ENCODE measurements at regions not wholly inside any gene's neighbourhood (a gene's known extent, or its start where the extent isn't known, plus 50 kb on each side); places are given as distances from the start of the nearest gene placed in this dataset.
"Not testable (repeated sequence)": the region's sequence is repeated elsewhere in the genome, so short reads cannot be mapped to it uniquely, and the experiment has no call there.

- DNase-seq: no peak
Measured at GRCh38 chr11:11755871-11756270, 85.9 kb upstream of the USP47 start.

DNA sequence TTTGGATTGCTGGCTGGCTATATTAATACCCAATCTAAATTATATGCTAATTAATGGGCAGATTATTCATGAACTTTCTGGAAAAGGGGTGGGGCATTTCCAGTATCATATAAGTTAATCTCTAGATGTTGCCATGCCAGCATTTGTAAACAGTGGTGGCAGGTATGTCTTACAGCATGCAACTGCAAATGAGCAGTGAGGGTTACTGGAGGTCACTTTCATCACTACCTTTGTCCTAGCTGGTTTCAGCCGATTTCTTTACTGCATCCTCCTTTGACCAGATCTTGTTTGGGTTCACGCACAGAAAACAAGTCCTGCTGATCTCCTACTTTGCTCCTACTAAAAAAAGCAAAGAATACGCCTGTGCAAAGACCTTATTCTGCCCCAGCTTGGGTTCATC is 89.1 kb upstream of the USP47 start:
- DNase-seq: no peak

GRCh38 chr11:11750017-11750878 is 91.5 kb upstream of the USP47 start:
- no peak for DNase-seq

- DNase-seq: no peak
Measured at GRCh38 chr11:11748706-11749365, 92.9 kb upstream of the USP47 start.

DNA sequence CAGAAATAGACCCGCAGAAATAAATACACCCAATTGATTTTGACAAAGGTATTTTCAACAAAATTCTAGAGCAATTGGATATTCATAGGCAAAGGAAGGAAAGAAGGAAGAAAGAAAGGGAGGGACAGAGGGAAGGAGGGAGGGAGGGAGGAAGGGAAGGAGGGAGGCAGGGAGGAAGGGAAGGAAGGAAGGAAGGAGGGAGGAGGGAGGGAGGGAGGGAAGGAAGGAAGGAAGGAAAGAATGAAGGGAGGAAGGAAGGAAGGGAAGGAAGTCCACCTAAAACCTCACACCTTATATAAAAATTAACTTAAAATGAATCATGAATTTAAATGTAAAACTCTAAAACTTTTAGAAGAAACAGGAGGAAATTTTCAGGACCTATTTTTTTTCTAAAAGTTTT is 94.2 kb upstream of the USP47 start:
- no peak for DNase-seq

- DNase-seq: no peak
Measured at GRCh38 chr11:11746449-11746848, 95.3 kb upstream of the USP47 start.

GRCh38 chr11:11743216-11743615 is 98.6 kb upstream of the USP47 start:
- DNase-seq: no peak

GRCh38 chr11:11742486-11742885 is 99.3 kb upstream of the USP47 start:
- DNase-seq: no peak

DNA sequence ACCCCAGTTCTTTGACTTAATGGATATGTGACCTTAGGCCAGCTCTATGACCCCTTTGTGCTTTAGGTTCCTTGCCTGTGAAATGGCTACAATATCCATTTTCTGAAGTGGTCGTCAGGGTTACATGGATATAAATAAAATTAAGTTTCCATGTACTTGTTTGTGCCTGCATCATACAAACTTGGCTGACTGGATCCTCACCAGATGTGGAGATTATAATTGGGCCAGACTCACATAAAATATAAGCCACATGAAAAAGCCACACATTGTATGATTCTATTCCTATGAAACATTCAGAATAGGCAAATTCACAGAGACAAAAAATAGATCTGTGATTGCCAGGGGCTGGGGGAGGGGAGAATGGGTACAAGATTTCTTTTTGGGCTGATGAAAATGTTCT is 100.9 kb upstream of the USP47 start:
- DNase-seq: no peak

GRCh38 chr11:11740073-11740702 is 101.6 kb upstream of the USP47 start:
- no peak for DNase-seq

DNA sequence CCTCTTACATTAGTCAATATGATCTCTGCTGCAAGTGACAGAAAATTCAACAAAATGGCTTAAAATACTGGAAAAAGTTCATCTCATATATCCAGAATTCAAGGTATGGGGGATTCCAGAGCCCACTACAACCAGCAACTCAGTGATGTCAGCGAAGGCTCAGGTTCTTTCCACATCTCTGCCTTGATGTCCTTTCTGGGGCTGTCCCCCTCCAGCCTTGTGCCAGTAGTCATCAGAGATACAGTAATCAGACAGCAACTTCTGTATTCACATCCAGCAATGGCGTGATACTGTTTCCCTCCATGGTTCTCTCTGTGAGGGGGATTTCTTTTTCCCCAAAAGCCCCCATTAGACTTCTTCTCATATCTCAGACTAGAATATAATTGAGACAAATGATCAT is 103.4 kb upstream of the USP47 start:
- DNase-seq: no peak

DNA sequence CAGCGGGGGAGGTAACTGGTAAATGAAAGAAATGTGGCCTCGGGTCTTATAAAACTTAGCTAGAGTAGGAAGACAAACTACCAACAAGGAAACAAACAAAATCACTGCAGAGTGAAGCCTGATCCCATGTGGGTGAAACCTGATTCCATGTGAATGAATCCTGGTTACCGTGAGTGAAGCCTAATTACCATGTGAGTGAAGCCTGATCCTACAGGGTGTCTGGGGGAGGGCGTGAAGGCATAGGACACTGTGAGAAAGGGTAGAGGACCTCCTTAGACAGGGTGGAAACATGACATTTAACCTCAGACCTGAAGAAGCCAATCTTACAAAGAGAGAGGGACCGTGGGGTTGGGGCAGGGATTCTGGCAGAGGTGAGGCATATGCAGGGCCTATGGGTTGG is 106.2 kb upstream of the USP47 start:
- DNase-seq: no peak

DNA sequence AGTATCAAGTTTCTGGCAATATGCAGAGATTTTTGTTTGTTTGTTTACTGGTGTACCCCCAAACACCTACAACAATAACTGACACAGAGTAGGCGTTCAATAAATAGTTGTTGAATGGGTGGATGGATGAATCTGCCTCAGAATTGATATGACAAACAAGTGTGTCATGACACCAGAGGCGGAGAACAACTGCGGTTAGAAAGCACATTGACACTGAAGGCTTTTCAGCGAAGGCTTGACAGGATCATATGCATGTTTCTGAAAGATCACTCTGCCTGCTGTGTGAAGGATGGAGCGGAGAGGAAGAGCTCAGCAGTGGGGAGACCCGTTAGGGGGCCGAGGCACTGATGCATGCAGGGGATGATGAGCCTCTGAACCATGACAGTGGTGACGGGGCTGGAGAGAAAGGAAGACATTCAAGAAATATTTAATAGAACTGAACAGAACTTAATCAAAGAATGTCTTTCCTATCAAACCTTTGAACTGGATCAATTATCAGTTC is 108.5 kb upstream of the USP47 start:
- no peak for DNase-seq

DNA sequence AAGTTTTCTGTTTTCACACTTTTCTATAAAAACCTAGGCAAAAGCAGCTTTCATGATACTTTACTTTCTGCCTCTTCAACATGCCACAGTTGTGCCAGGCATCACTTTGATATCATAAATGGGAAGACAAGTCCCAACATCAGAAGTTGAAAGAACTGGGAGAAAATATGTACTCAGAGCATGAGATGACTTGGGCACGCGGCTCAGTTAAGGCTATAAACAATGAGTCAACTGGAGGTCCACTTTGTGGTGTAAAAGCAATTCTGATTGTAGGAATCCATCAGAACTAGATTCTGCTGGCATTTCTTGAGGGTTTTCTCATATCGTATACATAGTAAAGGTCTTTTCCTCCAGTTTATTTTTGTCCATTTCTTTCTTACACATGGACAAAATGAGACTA is 109.7 kb upstream of the USP47 start:
- DNase-seq: no peak

DNA sequence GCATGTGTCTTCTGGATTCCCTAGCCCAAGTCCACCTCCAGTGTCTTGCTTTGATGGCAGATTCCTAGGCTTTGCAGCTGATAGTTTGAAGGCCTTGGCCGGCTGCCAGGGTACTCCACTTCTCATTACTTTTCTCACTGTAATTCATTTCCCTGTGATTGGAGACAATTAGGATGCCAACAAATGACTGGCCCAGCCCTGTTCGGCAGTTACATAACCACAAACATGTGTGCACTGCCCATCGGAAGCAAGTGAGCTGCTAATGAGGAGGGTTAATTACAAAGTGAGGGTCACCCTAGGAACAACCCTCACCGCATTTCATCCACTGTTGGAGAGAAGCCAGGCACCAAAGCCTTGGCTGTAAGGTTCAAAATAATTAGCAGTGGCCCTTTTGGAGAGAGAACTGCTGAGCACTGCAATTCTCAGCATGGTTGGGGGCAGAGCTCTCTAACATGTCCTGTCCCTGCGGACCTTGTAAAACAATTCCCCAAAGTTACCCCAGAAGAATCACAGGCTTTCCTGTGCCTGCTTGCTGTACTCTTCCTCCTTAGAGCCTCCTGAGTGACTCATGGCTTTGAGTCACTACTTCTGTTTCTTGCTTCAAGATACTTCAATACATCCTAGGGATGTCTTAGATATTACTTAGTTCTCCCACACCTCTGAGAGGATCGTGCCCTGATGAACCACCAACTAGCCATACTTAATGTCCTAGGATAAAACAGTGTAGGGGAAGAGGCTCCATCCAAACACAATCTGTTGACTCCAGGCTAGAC is 109.7 kb upstream of the GALNT18 start:
- DNase-seq: no peak

GRCh38 chr11:11728386-11728785 is 106.6 kb upstream of the GALNT18 start:
- DNase-seq: no peak

DNA sequence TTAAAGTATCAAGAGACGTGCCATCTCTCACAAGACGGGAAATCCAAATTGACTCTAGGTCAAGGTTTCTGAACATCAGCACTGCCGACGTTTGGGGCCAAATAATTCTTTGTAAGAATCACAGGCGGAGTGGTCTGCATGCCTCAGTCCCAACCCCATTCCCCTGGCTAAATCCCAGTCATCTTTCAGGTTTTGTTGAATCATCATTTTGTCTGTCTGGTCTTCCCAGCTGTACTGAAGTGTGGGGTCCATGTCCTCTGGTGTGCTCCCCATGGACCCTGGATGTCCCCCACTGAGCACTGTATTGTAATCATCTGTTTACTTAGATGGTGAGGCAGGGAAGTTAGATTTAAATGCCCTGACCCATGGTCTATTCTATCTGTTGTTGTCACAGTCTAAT is 103.6 kb upstream of the GALNT18 start:
- no peak for DNase-seq

- DNase-seq: no peak
Measured at GRCh38 chr11:11724994-11725393, 103.2 kb upstream of the GALNT18 start.

DNA sequence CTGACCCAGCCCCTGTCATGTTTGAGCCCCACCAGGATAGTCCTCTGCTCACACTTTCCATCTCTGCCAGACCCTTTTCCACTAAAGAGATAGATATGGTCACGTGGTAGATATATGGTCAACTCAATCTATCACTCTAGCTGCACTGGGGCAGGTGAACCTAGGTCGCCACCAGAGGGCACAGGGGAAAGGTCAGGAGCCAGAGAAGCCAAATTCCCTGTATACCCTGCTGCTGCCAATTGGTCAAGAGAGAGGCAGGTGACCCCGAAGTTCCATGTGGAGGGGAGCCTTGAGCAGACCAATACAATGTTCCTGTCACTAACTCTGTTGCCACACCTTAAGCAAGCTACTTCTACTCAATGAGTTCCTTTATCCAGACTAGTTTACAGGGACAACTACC is 101.1 kb upstream of the GALNT18 start:
- DNase-seq: no peak

DNA sequence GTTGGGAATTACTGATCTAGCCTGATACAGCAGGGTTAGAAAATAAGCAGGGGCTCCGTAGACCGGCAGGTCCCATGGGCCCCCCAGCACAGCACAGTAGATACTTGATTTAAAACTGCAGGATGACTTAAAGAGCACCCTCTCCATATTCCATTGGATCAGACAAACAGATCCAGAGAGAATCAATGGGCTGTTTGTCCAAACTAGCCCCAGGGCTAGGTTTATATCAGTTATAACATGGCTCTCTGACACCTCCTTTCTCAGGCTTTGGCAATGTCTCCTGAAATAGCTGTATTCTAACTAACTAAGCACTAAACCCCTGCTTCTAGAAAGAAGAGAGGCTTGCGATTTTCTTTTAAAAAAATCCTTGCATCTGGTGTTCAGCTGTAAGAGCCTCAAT is 100.4 kb upstream of the GALNT18 start:
- no peak for DNase-seq

DNA sequence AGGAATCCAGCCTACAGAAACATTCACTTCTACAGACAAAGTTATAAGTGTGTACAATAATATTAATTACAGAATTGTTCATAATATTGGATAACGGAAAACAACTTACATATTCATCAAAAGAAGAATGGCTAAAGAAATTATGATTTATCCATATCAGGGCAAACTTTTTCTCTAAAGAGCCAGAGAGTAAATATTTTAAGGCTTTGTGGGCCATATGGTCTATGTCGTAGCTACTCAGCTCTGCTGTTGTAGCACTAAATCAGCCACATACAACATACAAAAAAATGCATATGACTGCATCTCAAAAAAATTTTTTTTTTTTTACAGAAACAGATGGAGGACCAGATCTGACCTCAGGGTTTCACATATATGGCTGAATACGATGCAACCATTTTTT is 96.7 kb upstream of the GALNT18 start:
- DNase-seq: no peak

- DNase-seq: no peak
Measured at GRCh38 chr11:11717064-11717725, 95.4 kb upstream of the GALNT18 start.

DNA sequence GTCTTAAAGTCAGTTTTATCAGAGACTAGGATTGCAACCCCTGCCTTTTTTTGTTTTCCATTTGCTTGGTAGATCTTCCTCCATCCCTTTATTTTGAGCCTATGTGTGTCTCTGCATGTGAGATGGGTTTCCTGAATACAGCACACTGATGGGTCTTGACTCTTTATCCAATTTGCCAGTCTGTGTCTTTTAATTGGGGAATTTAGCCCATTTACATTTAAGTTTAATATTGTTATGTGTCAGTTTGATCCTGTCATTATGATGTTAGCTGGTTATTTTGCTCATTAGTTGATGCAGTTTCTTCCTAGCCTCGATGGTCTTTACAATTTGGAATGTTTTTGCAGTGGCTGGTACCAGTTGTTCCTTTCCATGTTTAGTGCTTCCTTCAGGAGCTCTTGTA is 93.3 kb upstream of the GALNT18 start:
- DNase-seq: not testable (repeated sequence)
